ENCODE measurements at regions not wholly inside any gene's neighbourhood (a gene's known extent, or its start where the extent isn't known, plus 50 kb on each side); places are given as distances from the start of the nearest gene placed in this dataset.

GRCh38 chr22:49007013-49007653 lies 820.5 kb downstream of the BRD1 start:
- no peak for TF ChIP-seq CTCF (IDR thresholded peaks at IDR 0.05; ENCODE audit: low read depth, low read length, poor library complexity, severe bottlenecking)
- TF ChIP-seq EZH2phosphoT487 (IDR thresholded peaks at IDR 0.05; ENCODE audit: borderline replicate concordance, low read length) = no peak
